Psoas muscle (tissue), 7 donors: ENCODE measurements at regions not wholly inside any gene's neighbourhood (a gene's known extent, or its start where the extent isn't known, plus 50 kb on each side); places are given as distances from the start of the nearest gene placed in this dataset.

Experiments
- ATAC-seq, 4 donors: fragments of 200-7000 bp; cut with Tn5 transposase; one replicate each; pipeline ENCODE4 v1.9.1; 2020; ENCODE audit warnings: moderate library complexity in 3 of 4, mild to moderate bottlenecking in 2 of 4
- DNase-seq, 2 donors: peaks; one replicate each; pipeline ENCODE4 v3.0.0-alpha.2; 2020
- H3K27ac ChIP-seq: fragments of 200-600 bp; one replicate; pipeline ENCODE4 v1.8.0; 2022
- H3K27me3 ChIP-seq, 3 donors: fragments of 200-600 bp in 1 of 3; one replicate each; pipeline versions ENCODE4 v1.6.1 to v1.8.0; 2013 to 2022; ENCODE audit warnings: low read length in 2 of 3, mild to moderate bottlenecking in 2 of 3, moderate library complexity in 1 of 3; ENCODE audit not compliant: insufficient read depth in 3 of 3
- H3K36me3 ChIP-seq, 2 donors: fragments of 200-600 bp in 1 of 2; one replicate each; pipeline versions ENCODE4 v1.6.1 to v1.8.0; 2013 to 2022; ENCODE audit warnings: low read depth in 1 of 2, mild to moderate bottlenecking in 1 of 2, moderate library complexity in 1 of 2; ENCODE audit not compliant: insufficient read depth in 1 of 2
- H3K4me1 ChIP-seq: fragments of 200-600 bp; one replicate; pipeline ENCODE4 v1.8.0; 2022
- H3K4me3 ChIP-seq: fragments of 200-600 bp; one replicate; pipeline ENCODE4 v1.8.0; 2022; ENCODE audit warnings: mild to moderate bottlenecking
- H3K9me3 ChIP-seq: fragments of 200-600 bp; one replicate; pipeline ENCODE4 v1.8.0; 2022
- CTCF ChIP-seq: fragments of 200-600 bp; IDR thresholded peaks from one replicate; pipeline ENCODE4 v1.8.0; 2022; ENCODE audit warnings: antibody characterized with exemption
- WGBS, 3 donors: extraction: QIAGEN DNeasy Blood & Tissue Kit; methylation state at CpG; one replicate each; pipeline versions ENCODE4 v1.1.6 to v1.1.7; 2013; 5-methylcytosine and 5-hydroxymethylcytosine counted together
- intact Hi-C, 2 donors: fragments of 100-400 bp; cut with DNase I; formaldehyde crosslinking; loops; one replicate each; pipeline versions ENCODE4 v1.11.0 to v1.14.2; 2022
- donor health status: healthy with polysubstance abuse.
- donor health status: DM: no; HTN: no; CAD: no; lungs with moderate emphysema.
- donor health status: Bipolar disorder and iron deficiency.
- donor health status: healthy.
- donor health status: DM: yes; HTN: yes; CAD: no.
- donor health status: DM: no; HTN: no; CAD: no.
- donor health status: DM: yes; HTN: yes; CAD: no.

DNA sequence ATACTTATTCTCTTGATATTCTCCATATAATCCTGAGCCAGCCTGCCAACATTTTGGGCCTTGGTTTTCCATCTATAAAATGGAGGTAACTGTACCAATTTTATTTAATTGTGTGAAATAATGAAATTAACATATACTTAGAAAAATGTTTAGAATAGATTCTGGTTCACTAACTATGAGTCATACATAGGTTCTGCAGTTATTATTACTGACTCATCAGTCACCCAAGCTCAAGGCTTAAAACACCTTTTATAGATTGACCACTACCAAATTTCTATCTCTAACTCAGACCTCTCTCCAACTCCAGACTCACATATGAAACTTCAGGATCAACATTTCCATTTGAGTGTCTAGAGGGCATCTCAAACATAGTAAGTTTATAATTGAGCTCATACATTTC lies 1277.2 kb upstream of the GJE1 start:
- no peak for ATAC-seq
- intact Hi-C loops, result no loop called here
- H3K36me3 ChIP-seq, result no peaks in the 10 kb centered on the region
- no peak overlapping the region for H3K27ac ChIP-seq
- no peak for TF ChIP-seq CTCF
- no peak overlapping the region for H3K4me3 ChIP-seq
- DNase-seq, result no peak
- no peaks in the 10 kb centered on the region for H3K9me3 ChIP-seq
- H3K27me3 ChIP-seq, result no peaks in the 10 kb centered on the region
- peaks cover 10% of the 10 kb centered on the region for H3K4me1 ChIP-seq

- intact Hi-C loops, result no loop called here
- ATAC-seq, result no peak
- no peak for TF ChIP-seq CTCF
- H3K36me3 ChIP-seq, result no peaks in the 10 kb centered on the region
- no peak overlapping the region for H3K27ac ChIP-seq
- H3K4me1 ChIP-seq, result peaks cover 10% of the 10 kb centered on the region
- no peak overlapping the region for H3K4me3 ChIP-seq
- no peaks in the 10 kb centered on the region for H3K9me3 ChIP-seq
- DNase-seq, result no peak
- 37 to 63% (median 40%) methylated on average over 1 of the region's 1 CpG for WGBS, 3 donors
- no peaks in the 10 kb centered on the region for H3K27me3 ChIP-seq
These were observed 1278.4 kb upstream of the GJE1 start for GRCh38 chr6:140854318-140854717.

DNA sequence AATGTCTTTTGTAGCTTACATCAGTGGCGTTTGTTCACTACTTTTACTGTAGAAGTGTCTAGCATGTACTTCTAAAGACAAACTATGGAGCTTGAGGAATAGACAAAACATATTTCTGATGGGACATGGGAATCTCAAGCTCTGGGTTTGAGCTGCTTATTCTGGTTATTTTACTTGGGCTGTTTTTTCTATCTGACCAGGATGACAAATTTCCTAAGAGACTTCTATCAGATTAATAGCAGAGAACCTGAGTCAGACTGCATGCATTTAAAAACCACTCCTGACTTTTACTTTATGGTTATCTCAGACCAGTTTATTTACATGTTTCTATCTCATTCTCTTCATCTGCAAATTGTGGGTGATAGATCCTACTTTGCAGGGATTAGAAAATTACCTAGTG lies 1282.3 kb upstream of the GJE1 start:
- Histone ChIP-seq H3K27me3 (no peaks in the 10 kb centered on the region), H3K9me3 (no peaks in the 10 kb centered on the region), H3K4me3 (no peak overlapping the region), H3K36me3 (no peaks in the 10 kb centered on the region), H3K4me1 (no peaks in the 10 kb centered on the region), H3K27ac (no peak overlapping the region)
- no peak for DNase-seq
- ATAC-seq, result no peak
- no peak for TF ChIP-seq CTCF
- intact Hi-C loops, result no loop called here
- 82 to 85% (median 84%) methylated on average over 1 of the region's 1 CpG for WGBS, 3 donors

DNA sequence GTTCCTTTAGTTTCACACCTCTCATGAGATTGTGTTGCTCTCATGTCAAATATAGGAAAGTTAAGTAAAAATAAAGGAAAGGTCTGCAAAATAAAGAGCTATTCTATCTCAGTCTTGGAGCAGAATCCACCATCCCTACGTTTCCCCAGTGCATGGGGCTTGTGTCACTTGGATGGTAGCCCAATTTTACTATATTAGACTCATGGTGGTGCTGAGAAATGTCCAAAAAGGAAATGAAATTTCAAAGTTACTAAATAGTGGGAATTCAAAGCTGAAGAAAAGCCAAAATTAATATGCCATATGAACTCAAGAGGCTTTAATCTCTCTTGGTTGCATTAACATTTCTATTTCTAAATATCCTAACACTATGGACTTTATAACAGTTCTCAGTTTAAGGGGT lies 1283.3 kb upstream of the GJE1 start:
- ATAC-seq (no peak), DNase-seq (no peak)
- Histone ChIP-seq H3K27ac (no peak overlapping the region), H3K36me3 (no peaks in the 10 kb centered on the region), H3K4me1 (no peaks in the 10 kb centered on the region), H3K4me3 (no peak overlapping the region), H3K9me3 (no peaks in the 10 kb centered on the region), H3K27me3 (no peaks in the 10 kb centered on the region)
- TF ChIP-seq CTCF, result no peak
- WGBS, 3 donors, result 51 to 60% (median 58%) methylated on average over 1 of the region's 1 CpG
- intact Hi-C loops, result no loop called here

- WGBS, 3 donors, result 85 to 92% (median 87%) methylated on average over 2 of the region's 2 CpGs
- Histone ChIP-seq H3K4me1 (no peaks in the 10 kb centered on the region), H3K27me3 (no peaks in the 10 kb centered on the region), H3K36me3 (no peaks in the 10 kb centered on the region), H3K27ac (no peak overlapping the region), H3K9me3 (no peaks in the 10 kb centered on the region), H3K4me3 (no peak overlapping the region)
- ATAC-seq (no peak), DNase-seq (no peak)
- intact Hi-C loops, result no loop called here
- no peak for TF ChIP-seq CTCF
These were observed 1285.5 kb upstream of the GJE1 start for GRCh38 chr6:140847262-140847645.
